HG03103 (cell line): ENCODE measurements at regions not wholly inside any gene's neighbourhood (a gene's known extent, or its start where the extent isn't known, plus 50 kb on each side); places are given as distances from the start of the nearest gene placed in this dataset.
"Not testable (repeated sequence)": the region's sequence is repeated elsewhere in the genome, so short reads cannot be mapped to it uniquely, and the experiment has no call there.

Experiments used
- ATAC-seq: cut with Tn5 transposase; IDR thresholded peaks from one replicate; pipeline ENCODE4 v1.9.1; 2021; ENCODE audit warnings: low read depth; ENCODE audit not compliant: unreplicated experiment

DNA sequence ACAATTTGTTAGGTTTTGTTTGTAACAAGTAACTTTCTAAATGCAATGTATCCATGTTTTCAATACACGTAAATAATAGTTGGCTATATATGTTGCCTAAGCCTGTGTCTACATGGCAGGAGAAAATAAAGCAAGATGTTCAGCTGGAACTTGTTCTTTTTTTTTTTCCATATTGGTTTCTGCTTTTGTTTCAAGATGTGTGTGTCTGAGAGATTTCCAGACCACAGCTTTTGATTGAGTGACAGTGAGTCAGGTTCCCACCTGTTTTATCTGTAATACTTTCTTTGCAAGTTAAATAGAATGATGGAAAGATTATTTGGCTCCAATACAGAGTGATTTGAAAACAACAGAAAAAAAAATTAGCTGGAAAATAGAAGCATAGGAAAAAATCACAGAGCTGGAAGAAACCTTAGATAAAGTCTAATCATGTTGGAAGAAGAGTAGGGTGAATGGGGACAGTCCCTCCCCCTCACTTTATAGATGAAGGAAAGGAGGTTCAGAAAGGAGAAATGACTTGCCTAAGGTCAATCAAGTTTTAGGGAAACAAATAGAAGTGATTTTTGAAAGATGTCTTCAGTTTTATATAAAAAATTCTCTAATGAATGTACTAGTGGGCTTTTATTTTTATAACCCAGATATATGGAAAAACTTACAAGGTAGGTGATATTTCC, 150.9 kb upstream of the STMND1 start:
- ATAC-seq = no peak

DNA sequence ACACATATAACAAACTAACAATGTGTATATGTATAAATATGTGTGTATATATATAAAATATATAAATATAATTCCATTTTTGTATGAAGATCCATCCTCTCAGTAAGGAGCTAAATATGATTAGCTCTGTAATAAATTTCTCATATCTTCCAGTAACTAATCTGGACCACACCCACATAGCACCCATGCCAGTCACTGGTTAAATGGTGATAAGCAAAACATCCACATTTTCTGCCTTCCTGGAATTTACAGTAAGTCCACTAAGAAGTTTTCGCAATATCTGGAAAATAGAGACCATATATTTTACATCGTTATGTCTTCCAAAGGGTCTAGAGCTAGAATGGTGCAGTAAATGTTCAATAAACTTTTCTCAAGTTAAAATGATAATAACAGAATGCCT, 151.5 kb upstream of the STMND1 start:
- ATAC-seq = no peak

DNA sequence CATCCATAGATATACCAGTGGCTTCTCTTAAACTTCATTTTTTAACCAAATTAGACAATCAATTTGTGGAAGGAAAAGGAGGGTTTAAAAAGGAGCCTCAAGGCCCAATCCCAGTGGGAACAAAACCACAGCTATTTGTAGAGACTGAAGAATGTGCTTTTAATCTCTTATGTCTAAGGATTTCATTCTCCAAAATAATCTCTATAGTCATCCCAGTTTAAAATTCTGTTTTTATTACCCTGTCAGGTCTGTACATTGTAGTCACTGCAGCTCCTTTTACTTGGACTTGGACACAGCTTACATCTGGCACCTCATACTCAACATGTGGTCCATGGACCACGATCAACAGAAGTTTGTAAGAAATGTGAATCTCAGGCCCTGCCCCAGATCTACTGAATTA, 152.1 kb upstream of the STMND1 start:
- no peak for ATAC-seq

DNA sequence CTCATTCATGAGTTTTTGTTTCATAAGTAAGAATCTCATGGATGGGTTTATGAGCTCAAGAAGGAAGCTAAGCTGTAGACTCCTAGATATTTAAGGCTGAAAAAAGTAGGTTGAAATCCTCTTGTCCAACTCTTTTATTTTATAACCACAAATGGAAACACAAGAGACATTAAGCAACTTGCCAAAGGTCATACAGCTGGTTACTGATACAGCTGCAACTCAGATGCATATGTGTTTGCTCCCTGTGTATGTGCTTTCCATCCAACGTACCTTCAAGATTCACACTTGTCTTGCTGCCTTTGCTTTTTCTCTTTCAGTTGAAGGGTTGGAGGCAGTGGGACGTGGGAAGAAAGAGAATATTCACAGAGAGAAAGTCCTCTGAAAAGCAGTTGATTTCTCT, 153.5 kb upstream of the STMND1 start:
- no peak for ATAC-seq

DNA sequence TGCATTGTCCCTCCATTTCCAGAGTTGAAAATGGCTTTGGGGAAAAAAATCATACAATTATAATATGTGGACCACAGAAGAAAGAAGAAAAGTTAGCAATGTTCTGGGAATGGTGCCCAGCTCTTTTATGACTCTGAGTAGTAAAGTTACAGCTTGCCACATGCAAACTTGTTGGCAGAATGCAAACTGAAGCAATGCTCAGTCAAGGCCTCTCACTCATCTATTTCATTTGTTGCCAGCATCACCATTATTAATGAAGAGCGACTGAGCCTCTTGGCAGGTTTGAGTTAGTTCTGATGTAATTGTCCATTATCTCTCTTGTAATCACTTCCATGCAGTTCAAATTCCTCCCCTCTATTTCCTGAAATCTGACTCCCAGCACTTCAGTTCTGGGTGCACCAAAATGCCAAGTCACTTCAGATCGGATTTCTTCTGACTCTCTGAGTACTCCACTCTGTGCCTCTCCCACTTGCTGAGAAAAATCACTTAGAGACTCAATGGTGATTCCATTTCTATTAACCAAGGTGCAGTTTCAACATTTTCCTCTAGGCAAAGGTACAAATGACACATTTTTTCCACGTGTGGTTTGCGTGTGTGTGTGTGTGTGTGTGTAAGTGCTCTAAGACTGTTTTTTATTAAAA, 154.4 kb upstream of the STMND1 start:
- ATAC-seq = no peak

DNA sequence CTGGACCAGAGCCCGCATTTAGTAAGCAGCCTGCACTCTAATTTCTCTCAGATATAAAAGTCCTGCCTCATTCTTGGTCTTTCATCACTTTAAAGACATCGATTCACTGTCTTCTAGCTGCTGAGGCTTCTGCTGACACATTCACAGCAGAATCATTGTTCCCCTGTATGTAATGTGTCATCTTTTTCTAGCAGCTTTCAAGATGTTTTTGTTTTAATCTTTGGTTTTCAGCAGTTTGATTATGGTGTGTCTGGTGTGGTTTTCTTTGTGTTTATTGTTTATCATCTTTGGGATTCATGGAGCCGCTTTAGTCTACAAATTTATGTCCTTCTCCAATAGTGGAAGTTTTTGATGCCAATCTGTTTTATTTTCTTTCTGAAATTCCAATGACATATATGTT, 157.3 kb upstream of the STMND1 start:
- ATAC-seq = no peak

DNA sequence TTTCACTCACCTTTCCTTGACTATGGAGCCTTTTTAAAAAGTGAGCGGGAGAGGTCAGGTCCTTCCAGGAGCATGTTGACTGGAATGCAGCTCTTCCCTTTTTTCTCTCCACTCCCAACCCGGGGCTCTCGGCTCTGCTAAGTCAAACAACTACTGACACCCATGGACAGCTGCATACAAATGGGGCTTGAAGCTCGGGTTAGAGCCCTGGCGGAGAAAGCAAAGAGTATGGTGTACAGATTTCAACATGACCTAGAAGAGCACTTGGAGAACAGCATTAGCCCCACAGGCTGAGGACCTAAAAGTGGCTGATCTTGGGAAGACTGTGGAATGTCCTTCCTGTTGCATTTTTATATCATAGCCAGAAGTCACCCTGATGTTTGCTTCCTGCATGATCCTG, 162.0 kb upstream of the STMND1 start:
- no peak for ATAC-seq

DNA sequence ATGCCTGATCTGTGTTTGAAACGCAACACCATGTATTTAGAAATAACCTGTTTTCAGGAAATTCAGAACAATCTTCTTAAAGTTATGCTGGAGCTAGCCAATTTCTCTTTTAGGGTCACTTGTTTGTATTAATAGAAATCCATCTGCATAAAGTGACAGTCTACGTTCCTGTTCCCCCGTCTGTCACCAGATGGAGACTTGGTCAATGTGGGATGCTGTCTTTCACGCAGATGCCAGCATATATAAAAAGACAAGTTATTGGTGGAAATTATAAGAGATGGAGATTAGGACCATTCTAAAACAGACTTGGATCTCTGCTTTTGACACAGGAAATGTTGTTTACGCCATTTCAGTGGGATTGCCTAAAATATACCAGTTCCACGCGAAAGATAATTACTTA, 162.5 kb upstream of the STMND1 start:
- no peak for ATAC-seq

DNA sequence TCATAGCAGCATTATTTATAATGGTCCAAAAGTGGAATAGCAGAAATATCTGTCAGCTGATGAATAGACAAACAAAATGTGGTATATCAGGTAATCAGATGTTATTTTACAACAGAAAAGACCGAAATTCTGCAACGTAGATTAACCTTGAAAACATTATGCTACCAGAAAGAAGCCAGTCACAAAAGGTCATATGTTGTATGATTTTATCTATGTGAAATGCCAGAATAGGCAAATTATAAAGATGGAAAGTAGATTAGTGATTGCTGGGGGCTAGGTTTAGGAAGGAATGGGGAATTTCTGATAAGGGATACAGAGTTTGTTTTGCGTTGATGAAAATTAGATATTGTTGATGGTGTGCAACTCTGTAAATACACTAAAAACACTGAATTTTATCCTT, 165.0 kb upstream of the STMND1 start:
- ATAC-seq = no peak

DNA sequence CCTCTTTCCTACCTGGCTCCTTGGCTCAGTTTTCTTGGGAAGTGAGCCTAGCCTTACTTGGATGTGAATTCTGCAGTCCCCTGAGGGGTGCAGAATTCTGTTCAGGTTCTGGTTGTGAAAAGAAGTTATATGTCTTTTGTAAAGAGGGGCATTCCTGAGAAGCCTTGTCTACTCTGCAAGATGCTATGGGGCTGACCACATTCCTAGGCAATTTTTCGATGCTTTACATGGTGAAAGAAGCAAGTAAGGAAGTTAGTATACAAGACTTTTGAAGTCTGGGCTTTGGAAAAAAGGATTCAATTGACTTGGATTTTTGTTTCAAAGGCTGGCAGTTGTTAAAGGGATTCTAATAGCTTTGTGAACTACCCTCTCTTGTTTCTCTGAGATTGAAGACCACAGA, 167.9 kb upstream of the STMND1 start:
- ATAC-seq = no peak

DNA sequence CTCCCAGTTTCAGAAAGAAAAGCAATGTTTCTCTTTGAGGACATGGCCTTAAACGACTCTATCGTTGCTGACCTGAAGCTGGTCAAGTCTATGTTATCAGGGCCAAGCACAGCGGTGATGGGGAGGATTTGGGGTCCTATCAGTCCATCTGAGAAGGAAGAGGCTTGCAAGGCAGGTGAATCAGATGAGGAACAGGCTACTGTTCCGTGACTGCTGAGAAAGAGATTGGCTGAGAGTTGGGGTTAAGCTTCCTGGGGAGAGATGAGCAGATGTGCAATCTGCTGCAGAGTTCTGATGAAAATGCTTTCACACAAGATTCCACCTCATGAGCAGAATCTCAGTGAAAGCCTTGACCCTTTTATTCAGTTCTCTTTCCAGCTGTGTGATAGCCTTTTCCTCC, 168.3 kb upstream of the STMND1 start:
- no peak for ATAC-seq

DNA sequence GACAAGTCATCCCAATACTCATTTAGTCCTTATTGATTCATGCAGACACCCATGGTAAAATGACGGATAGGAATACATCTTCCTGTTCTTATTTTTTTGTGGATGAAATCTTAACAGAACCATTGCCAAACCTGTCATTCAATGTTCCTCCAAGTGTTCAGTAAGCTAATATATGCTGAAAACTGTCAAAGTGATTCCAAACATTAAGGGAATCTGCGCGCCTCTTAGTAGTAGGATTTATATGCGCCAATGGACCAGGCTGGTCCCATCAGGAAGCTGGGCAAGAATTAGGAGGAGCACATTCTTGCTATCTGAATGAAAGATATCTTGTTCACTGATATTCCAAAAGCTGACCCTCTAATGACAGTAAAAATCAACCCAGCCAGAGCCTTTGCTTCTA, 168.9 kb upstream of the STMND1 start:
- no peak for ATAC-seq

DNA sequence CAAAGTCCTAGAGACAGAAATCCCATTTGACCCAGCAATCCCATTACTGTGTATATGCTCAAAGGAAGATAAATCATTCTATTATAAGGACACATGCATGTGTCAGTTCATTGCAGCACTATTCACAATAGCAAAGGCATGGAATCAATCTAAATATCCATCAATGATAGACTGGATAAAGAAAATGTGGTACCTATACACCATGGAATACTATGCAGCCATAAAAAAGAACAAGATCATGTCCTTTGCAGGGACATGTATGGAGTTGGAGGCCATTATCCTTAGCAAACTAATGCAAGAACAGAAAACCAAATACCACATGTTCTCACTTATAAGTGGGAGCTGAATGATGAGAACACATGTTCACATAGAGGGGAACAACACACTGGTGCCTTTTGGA, 169.8 kb upstream of the ATXN1 start:
- not testable (repeated sequence) for ATAC-seq

DNA sequence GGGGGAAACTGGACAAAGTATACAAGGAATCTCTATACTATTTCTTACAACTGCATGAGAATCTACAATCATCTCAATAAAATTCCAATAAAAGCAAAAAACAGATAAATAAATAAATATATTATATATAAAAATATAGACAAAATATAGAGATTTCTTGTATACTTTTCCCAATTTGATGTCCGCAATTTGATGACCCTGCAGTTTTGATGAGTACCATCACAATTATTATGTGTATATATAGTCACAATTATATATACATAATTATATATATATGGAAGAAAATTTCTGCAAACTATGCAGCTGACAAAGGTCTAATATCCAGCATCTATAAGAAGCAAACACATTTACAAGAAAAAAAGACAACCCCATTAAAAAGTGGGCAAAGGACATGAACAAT, 169.2 kb upstream of the ATXN1 start:
- no peak for ATAC-seq

DNA sequence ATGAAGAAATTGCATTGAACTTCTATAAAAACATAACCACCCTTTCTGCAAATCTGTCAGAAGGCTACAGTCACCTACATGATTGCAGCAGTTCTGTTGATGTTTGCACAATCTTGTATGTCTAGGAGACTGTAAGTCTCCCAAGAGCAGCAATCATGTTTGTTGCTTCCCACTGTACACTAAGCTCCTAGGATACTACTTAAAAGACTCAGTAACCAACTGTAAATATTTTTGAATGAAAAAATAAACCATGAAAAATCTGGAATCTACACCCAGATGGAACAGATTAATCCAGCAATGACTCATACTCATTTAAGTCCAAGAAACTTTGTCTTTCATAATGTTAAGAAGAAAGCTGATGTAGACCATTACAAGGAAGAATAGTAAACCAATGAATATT, 168.5 kb upstream of the ATXN1 start:
- no peak for ATAC-seq

DNA sequence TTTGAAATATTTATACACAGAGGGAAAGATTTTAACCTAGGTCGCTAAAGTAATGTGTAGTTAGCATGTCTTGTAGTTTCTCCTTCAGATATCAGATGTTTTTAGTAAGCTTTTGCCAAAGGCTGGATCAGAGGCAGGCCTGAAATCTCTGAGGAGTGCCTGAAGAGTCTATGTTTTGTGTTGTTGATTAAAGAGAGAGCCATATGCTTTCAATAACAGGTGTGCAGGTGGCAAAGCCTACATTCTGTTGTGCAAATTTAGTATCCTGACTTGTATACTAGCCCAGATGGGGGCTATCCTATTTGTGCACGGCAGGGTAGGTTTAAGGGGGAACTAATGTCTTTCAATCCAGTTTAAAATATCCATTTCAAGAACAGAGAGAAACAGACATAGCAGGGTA, 167.1 kb upstream of the ATXN1 start:
- ATAC-seq = no peak

DNA sequence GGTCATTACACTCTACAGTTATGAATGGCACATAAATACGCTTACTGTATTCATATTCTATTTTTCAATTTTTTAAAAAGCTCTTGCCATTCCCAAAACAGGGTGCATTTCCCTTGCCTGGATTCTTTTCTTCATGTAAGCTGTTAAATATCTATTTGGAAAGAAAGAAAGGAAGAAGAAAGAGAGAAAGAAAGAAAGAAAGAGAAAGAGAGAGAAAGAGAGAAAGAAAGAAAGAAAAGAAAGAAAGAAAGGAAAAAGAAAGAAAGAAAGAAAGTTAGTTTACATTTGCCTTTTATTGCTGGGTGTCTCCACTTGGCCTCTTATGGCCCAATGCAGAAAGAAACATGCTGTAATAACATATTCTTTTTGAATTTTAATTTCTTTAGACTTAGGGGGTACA, 165.9 kb upstream of the ATXN1 start:
- ATAC-seq = no peak

DNA sequence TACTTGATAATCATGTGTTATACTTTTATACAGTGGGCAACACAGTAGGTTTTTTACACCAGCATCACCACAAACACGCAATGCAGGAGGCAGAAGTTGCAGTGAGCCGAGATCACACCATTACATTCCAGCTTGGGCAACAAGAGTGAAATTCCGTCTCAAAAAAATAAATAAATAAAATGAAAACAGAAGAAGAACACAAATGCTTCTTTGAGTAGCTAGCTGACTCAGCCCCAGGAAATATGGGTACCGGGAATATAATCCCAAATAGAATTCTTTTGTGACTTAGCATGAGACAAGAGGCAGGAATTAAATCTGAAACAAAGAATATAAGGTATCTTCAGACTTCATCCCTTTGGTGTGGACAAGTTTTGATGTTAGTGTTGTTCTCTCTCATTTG, 164.2 kb upstream of the ATXN1 start:
- no peak for ATAC-seq

DNA sequence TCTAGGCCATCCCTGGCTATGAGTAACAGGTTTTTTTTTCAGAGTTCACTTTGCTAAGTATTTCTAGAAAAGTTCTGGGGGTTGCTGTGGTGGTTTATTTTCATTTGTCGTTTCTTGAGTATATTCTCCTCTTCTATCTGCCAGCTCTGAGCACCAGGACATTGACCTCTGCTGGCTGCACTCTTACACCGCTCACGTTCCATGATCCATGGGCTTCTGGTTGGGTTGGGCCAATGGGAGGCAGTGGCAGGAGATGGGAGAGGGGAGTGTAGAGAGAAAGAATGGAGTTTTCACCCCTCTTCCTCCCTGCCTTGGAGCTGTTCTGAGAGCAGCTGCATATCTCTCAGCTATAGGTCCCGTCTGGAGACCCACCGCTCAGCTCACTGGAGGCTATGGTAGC, 161.0 kb upstream of the ATXN1 start:
- no peak for ATAC-seq

DNA sequence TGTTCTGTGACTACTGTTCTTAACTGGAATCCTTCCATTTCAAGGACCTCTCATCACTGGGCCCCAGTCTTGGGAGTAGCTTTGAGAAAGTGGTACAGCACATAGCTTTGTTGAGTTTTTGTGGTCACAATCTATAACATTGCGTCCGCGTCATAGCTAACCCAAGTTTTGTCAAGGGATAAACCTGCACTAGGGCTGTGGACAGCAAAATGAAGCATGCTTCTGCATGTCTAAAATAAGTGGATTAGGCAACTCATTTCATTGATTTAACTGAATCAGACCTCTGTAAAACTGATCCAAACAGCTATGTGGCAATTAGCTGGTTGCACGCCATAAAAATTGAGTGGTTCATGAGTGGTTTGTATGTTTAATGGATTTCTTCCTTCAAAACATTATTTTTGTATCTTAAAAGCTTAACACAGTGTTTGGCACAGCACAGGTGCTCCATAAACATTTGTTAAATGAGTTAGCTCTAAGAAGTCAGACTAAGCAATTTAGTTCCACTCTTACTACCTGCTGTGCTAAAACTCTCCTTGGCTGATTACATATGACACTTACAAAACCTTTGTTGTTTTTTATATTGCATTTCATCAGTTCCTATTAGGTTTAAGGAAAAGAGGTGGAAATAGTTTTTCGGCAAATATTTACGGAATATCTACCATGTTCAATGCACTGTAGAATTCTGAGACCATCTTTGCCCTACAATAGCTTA, 160.3 kb upstream of the ATXN1 start:
- ATAC-seq = no peak

DNA sequence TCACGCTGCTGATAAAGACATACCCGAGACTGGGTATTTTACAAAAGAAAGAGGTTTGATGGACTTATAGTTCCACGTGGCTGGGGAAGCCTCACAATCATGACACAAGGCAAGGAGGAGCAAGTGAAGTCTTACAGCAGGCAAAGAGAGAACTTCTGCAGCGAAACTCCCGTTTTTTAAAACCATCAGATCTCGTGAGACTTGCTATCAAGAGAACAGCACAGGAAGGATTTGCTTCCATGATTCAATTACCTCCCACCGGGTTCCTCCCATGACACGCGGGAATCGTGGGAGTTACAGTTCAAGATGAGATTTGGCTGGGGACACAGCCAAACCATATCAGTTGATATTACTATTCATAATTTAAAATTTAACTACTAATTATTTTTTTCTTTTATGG, 157.3 kb upstream of the ATXN1 start:
- no peak for ATAC-seq

DNA sequence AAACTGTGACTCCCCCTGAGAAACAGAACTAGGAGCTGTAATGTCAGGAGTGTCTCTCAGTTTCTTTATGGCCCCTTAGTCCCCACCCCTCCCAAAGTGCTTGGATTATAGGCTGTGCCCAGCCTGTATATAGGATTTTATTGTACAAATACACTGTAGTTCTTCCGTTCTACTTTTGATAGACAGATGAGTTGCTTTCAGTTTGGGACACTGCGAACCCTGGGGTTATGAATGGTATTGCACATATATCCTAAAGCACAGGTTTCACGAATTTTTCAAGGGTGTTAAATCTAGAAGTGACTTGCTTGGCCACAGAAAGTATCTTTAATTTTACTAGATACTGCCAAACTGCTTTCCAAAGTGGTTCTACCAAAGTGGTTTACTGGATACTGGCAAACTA, 152.9 kb upstream of the ATXN1 start:
- ATAC-seq = no peak
